Activated naive CD8-positive, alpha-beta T cell (primary cell): ENCODE measurements at regions not wholly inside any gene's neighbourhood (a gene's known extent, or its start where the extent isn't known, plus 50 kb on each side); places are given as distances from the start of the nearest gene placed in this dataset.

Source experiments
- H3K27ac Mint-ChIP-seq: one replicate; pipeline ENCODE4 v1.8.0; 2021; ENCODE audit warnings: mixed read lengths
- H3K27me3 Mint-ChIP-seq: one replicate; pipeline ENCODE4 v1.8.0; 2021; ENCODE audit warnings: mixed read lengths
- H3K36me3 Mint-ChIP-seq: one replicate; pipeline ENCODE4 v1.8.0; 2021; ENCODE audit warnings: mixed read lengths
- H3K4me1 Mint-ChIP-seq: one replicate; pipeline ENCODE4 v1.8.0; 2021; ENCODE audit warnings: low read depth, mixed read lengths
- H3K4me3 Mint-ChIP-seq: one replicate; pipeline ENCODE4 v1.8.0; 2021; ENCODE audit warnings: mild to moderate bottlenecking, mixed read lengths
- H3K9me3 Mint-ChIP-seq: one replicate; pipeline ENCODE4 v1.8.0; 2021; ENCODE audit warnings: low read depth, mixed read lengths

GRCh38 chr3:67819447-67819846, 165.0 kb upstream of the SUCLG2 start:
- Mint-ChIP-seq H3K9me3 (peaks cover 3% of the 10 kb centered on the region), H3K27ac (no peak overlapping the region), H3K4me1 (peaks cover 2% of the 10 kb centered on the region)

GRCh38 chr3:67809370-67809935, 155.0 kb upstream of the SUCLG2 start:
- Mint-ChIP-seq H3K27ac (no peak overlapping the region), H3K36me3 (no peaks in the 10 kb centered on the region), H3K9me3 (no peaks in the 10 kb centered on the region), H3K4me1 (no peaks in the 10 kb centered on the region), H3K27me3 (no peaks in the 10 kb centered on the region), H3K4me3 (no peak overlapping the region)

More at GRCh38 chr3:67819447-67819846, 165.0 kb upstream of the SUCLG2 start:
- Mint-ChIP-seq H3K4me3 (no peak overlapping the region), H3K36me3 (peaks cover 2% of the 10 kb centered on the region), H3K27me3 (no peaks in the 10 kb centered on the region)

GRCh38 chr3:67808906-67809305, 154.5 kb upstream of the SUCLG2 start:
- Mint-ChIP-seq H3K36me3 (peaks cover 1% of the 10 kb centered on the region), H3K9me3 (peaks cover 2% of the 10 kb centered on the region), H3K27ac (no peak overlapping the region), H3K27me3 (no peaks in the 10 kb centered on the region), H3K4me3 (no peak overlapping the region), H3K4me1 (no peaks in the 10 kb centered on the region)

- Mint-ChIP-seq H3K4me3 (no peak overlapping the region), H3K9me3 (peaks cover 22% of the 10 kb centered on the region), H3K27ac (no peak overlapping the region), H3K27me3 (no peaks in the 10 kb centered on the region), H3K4me1 (no peaks in the 10 kb centered on the region), H3K36me3 (peaks cover 15% of the 10 kb centered on the region)
Measured at GRCh38 chr3:67804578-67804977, 150.2 kb upstream of the SUCLG2 start.

- Mint-ChIP-seq H3K27ac (no peak overlapping the region), H3K4me1 (no peaks in the 10 kb centered on the region), H3K9me3 (peaks cover 22% of the 10 kb centered on the region), H3K27me3 (no peaks in the 10 kb centered on the region), H3K36me3 (peaks cover 15% of the 10 kb centered on the region), H3K4me3 (no peak overlapping the region)
Measured at GRCh38 chr3:67804089-67804488, 149.7 kb upstream of the SUCLG2 start.

GRCh38 chr3:67798412-67798811, 144.0 kb upstream of the SUCLG2 start:
- no peak overlapping the region for H3K27ac Mint-ChIP-seq
- no peak overlapping the region for H3K4me3 Mint-ChIP-seq
- H3K4me1 Mint-ChIP-seq = no peaks in the 10 kb centered on the region
- H3K36me3 Mint-ChIP-seq = peaks cover 9% of the 10 kb centered on the region
- H3K9me3 Mint-ChIP-seq = peaks cover 15% of the 10 kb centered on the region
- H3K27me3 Mint-ChIP-seq = no peaks in the 10 kb centered on the region

- H3K27ac Mint-ChIP-seq = no peak overlapping the region
- H3K4me3 Mint-ChIP-seq = no peak overlapping the region
- H3K36me3 Mint-ChIP-seq = no peaks in the 10 kb centered on the region
- H3K9me3 Mint-ChIP-seq = no peaks in the 10 kb centered on the region
- H3K4me1 Mint-ChIP-seq = peaks cover 14% of the 10 kb centered on the region
- H3K27me3 Mint-ChIP-seq = no peaks in the 10 kb centered on the region
Measured at GRCh38 chr3:67791620-67792019, 137.2 kb upstream of the SUCLG2 start.

- Mint-ChIP-seq H3K27me3 (no peaks in the 10 kb centered on the region), H3K27ac (no peak overlapping the region), H3K4me3 (no peak overlapping the region), H3K9me3 (peaks cover 13% of the 10 kb centered on the region), H3K4me1 (peaks cover 14% of the 10 kb centered on the region), H3K36me3 (peaks cover 4% of the 10 kb centered on the region)
Measured at GRCh38 chr3:67790043-67790442, 135.6 kb upstream of the SUCLG2 start.

- H3K9me3 Mint-ChIP-seq = peaks cover 15% of the 10 kb centered on the region
- peaks cover 4% of the 10 kb centered on the region for H3K36me3 Mint-ChIP-seq
- no peak overlapping the region for H3K4me3 Mint-ChIP-seq
- H3K27ac Mint-ChIP-seq = no peak overlapping the region
- peaks cover 14% of the 10 kb centered on the region for H3K4me1 Mint-ChIP-seq
- H3K27me3 Mint-ChIP-seq = no peaks in the 10 kb centered on the region
Measured at GRCh38 chr3:67788396-67788795, 134.0 kb upstream of the SUCLG2 start.

GRCh38 chr3:67783281-67784250, 129.2 kb upstream of the SUCLG2 start:
- no peak overlapping the region for H3K27ac Mint-ChIP-seq
- peaks cover 30% of the 10 kb centered on the region for H3K9me3 Mint-ChIP-seq
- no peaks in the 10 kb centered on the region for H3K27me3 Mint-ChIP-seq
- H3K36me3 Mint-ChIP-seq = peaks cover 18% of the 10 kb centered on the region
- no peak overlapping the region for H3K4me3 Mint-ChIP-seq
- H3K4me1 Mint-ChIP-seq = peaks cover 5% of the 10 kb centered on the region

- H3K27me3 Mint-ChIP-seq = no peaks in the 10 kb centered on the region
- H3K4me3 Mint-ChIP-seq = no peak overlapping the region
- H3K9me3 Mint-ChIP-seq = peaks cover 39% of the 10 kb centered on the region
- H3K36me3 Mint-ChIP-seq = peaks cover 24% of the 10 kb centered on the region
- peaks cover 5% of the 10 kb centered on the region for H3K4me1 Mint-ChIP-seq
- H3K27ac Mint-ChIP-seq = no peak overlapping the region
Measured at GRCh38 chr3:67781871-67782270, 127.5 kb upstream of the SUCLG2 start.

GRCh38 chr3:67781218-67781617, 126.8 kb upstream of the SUCLG2 start:
- H3K27ac Mint-ChIP-seq = no peak overlapping the region
- no peak overlapping the region for H3K4me3 Mint-ChIP-seq
- H3K9me3 Mint-ChIP-seq = peaks cover 41% of the 10 kb centered on the region
- no peaks in the 10 kb centered on the region for H3K27me3 Mint-ChIP-seq
- peaks cover 28% of the 10 kb centered on the region for H3K36me3 Mint-ChIP-seq
- H3K4me1 Mint-ChIP-seq = peaks cover 5% of the 10 kb centered on the region

GRCh38 chr3:67774676-67775075, 120.3 kb upstream of the SUCLG2 start:
- Mint-ChIP-seq H3K4me1 (no peaks in the 10 kb centered on the region), H3K9me3 (peaks cover 20% of the 10 kb centered on the region), H3K27ac (no peak overlapping the region), H3K4me3 (no peak overlapping the region), H3K27me3 (no peaks in the 10 kb centered on the region), H3K36me3 (peaks cover 20% of the 10 kb centered on the region)

GRCh38 chr3:67765575-67765974, 111.2 kb upstream of the SUCLG2 start:
- Mint-ChIP-seq H3K27ac (no peak overlapping the region), H3K4me1 (peaks cover 2% of the 10 kb centered on the region)

GRCh38 chr3:67745296-67745695, 90.9 kb upstream of the SUCLG2 start:
- Mint-ChIP-seq H3K4me1 (peaks cover 37% of the 10 kb centered on the region), H3K9me3 (peaks cover 23% of the 10 kb centered on the region), H3K27me3 (no peaks in the 10 kb centered on the region), H3K27ac (no peak overlapping the region), H3K36me3 (peaks cover 26% of the 10 kb centered on the region), H3K4me3 (no peak overlapping the region)

More at GRCh38 chr3:67765575-67765974, 111.2 kb upstream of the SUCLG2 start:
- Mint-ChIP-seq H3K27me3 (no peaks in the 10 kb centered on the region), H3K4me3 (no peak overlapping the region), H3K36me3 (peaks cover 41% of the 10 kb centered on the region), H3K9me3 (peaks cover 22% of the 10 kb centered on the region)
